MCF 10A (cell line): ENCODE measurements at regions not wholly inside any gene's neighbourhood (a gene's known extent, or its start where the extent isn't known, plus 50 kb on each side); places are given as distances from the start of the nearest gene placed in this dataset.

Source experiments
- BruUV-seq: library from RNA; stranded (reverse); fragments of 400-500 nt; replicated peaks from 2 replicates; lab custom pipeline; 2021; lab: Mats Ljungman, UMichigan
- CTCF ChIA-PET: fragments of 300-600 bp; sonication (Branson Sonifier 250); formaldehyde crosslinking; extraction: SDS; loops from one replicate; lab custom pipeline; 2021; ENCODE audit warnings: antibody characterized with exemption, inconsistent platforms; lab: Yijun Ruan, JAX
- POLR2A ChIA-PET: fragments of 300-600, 350-650 bp; sonication (Branson Sonifier 250); formaldehyde crosslinking; extraction: SDS; loops from one replicate; lab custom pipeline; 2020; ENCODE audit warnings: antibody characterized with exemption, inconsistent platforms; lab: Yijun Ruan, JAX
- DNase-seq: peaks from one replicate; pipeline ENCODE4 v3.0.0-alpha.2; 2018; ENCODE audit not compliant: unreplicated experiment
- H3K27ac Mint-ChIP-seq: one replicate; pipeline ENCODE4 v1.8.0; 2022; ENCODE audit warnings: mild to moderate bottlenecking, low read depth, mixed read lengths; ENCODE audit not compliant: unreplicated experiment
- H3K27me3 Mint-ChIP-seq: one replicate; pipeline ENCODE4 v1.8.0; 2022; ENCODE audit warnings: mixed read lengths; ENCODE audit not compliant: insufficient read depth, unreplicated experiment
- H3K36me3 Mint-ChIP-seq: one replicate; pipeline ENCODE4 v1.8.0; 2022; ENCODE audit warnings: mild to moderate bottlenecking, moderate library complexity, mixed read lengths; ENCODE audit not compliant: insufficient read depth, unreplicated experiment
- H3K4me1 Mint-ChIP-seq: one replicate; pipeline ENCODE4 v1.8.0; 2022; ENCODE audit warnings: mixed read lengths; ENCODE audit not compliant: insufficient read depth, unreplicated experiment
- H3K4me3 Mint-ChIP-seq: one replicate; pipeline ENCODE4 v1.8.0; 2022; ENCODE audit warnings: mild to moderate bottlenecking, moderate library complexity, mixed read lengths; ENCODE audit not compliant: unreplicated experiment
- H3K9me3 Mint-ChIP-seq: one replicate; pipeline ENCODE4 v1.8.0; 2022; ENCODE audit warnings: mixed read lengths; ENCODE audit not compliant: unreplicated experiment
- CTCF ChIP-seq: fragments of 200-600 bp; IDR thresholded peaks from one replicate; pipeline ENCODE4 v1.8.0; 2022; ENCODE audit warnings: antibody characterized with exemption, mild to moderate bottlenecking; ENCODE audit not compliant: unreplicated experiment
- intact Hi-C: fragments of 100-400 bp; cut with micrococcal nuclease; formaldehyde crosslinking; loops from 2 replicates; pipeline ENCODE4 v1.14.1; 2022

GRCh38 chr2:14188446-14188845 is 444.1 kb upstream of the LRATD1 start:
- CTCF ChIA-PET, result interaction anchor here (0.7 kb wide), 1 partner anchor 965 kb away, joined by 3 read pairs; no protein-coding TSS in a partner anchor

GRCh38 chr2:14189929-14190328 is 442.6 kb upstream of the LRATD1 start:
- Mint-ChIP-seq H3K4me1 (peaks cover 12% of the 10 kb centered on the region), H3K4me3 (peak overlapping the region; percentile 7), H3K27me3 (no peaks in the 10 kb centered on the region), H3K36me3 (no peaks in the 10 kb centered on the region), H3K9me3 (no peaks in the 10 kb centered on the region), H3K27ac (peak overlapping the region; percentile 6)
- ChIA-PET CTCF (interaction anchor here (0.9 kb wide), 1 partner anchor 18 kb away, joined by 3 read pairs; no protein-coding TSS in a partner anchor), POLR2A (interaction anchor here (1.1 kb wide), 1 partner anchor 10 kb away, joined by 3 read pairs; no protein-coding TSS in a partner anchor)
- no peak for TF ChIP-seq CTCF
- intact Hi-C loops, result loop anchor here (10.0 kb wide), 1 partner anchor 445 kb away; the partner anchor contains the start of gene LRATD1
- BruUV-seq, result no TSS peak
- DNase-seq, result peak; percentile 68

More at GRCh38 chr2:14188446-14188845, 444.1 kb upstream of the LRATD1 start:
- POLR2A ChIA-PET, result no interaction called here
- Mint-ChIP-seq H3K4me3 (no peak overlapping the region), H3K4me1 (peaks cover 12% of the 10 kb centered on the region), H3K9me3 (no peaks in the 10 kb centered on the region), H3K27me3 (no peaks in the 10 kb centered on the region), H3K36me3 (no peaks in the 10 kb centered on the region), H3K27ac (no peak overlapping the region)
- BruUV-seq, result no TSS peak
- TF ChIP-seq CTCF, result no peak
- intact Hi-C loops, result no loop called here
- DNase-seq, result no peak

GRCh38 chr2:14194233-14194632 is 438.3 kb upstream of the LRATD1 start:
- DNase-seq, result no peak

GRCh38 chr2:14197293-14197692 is 435.2 kb upstream of the LRATD1 start:
- H3K4me1 Mint-ChIP-seq, result no peaks in the 10 kb centered on the region
- CTCF ChIA-PET, result no interaction called here
- POLR2A ChIA-PET, result no interaction called here
- no peaks in the 10 kb centered on the region for H3K9me3 Mint-ChIP-seq
- no peak for TF ChIP-seq CTCF
- no peak overlapping the region for H3K4me3 Mint-ChIP-seq
- intact Hi-C loops, result loop anchor here (10.0 kb wide), 1 partner anchor 438 kb away; the partner anchor contains the start of gene LRATD1
- H3K36me3 Mint-ChIP-seq, result no peaks in the 10 kb centered on the region
- H3K27me3 Mint-ChIP-seq, result no peaks in the 10 kb centered on the region
- no peak overlapping the region for H3K27ac Mint-ChIP-seq
- DNase-seq, result no peak
- no TSS peak for BruUV-seq

More at GRCh38 chr2:14194233-14194632, 438.3 kb upstream of the LRATD1 start:
- no peak for TF ChIP-seq CTCF
- no peaks in the 10 kb centered on the region for H3K27me3 Mint-ChIP-seq
- intact Hi-C loops, result loop anchor here (10.0 kb wide), 1 partner anchor 441 kb away; the partner anchor contains the start of gene LRATD1
- no peak overlapping the region for H3K27ac Mint-ChIP-seq
- BruUV-seq, result no TSS peak
- POLR2A ChIA-PET, result interaction anchor here (1.2 kb wide), 1 partner anchor 21 kb away, joined by 3 read pairs; no protein-coding TSS in a partner anchor
- CTCF ChIA-PET, result no interaction called here
- peaks cover 12% of the 10 kb centered on the region for H3K4me1 Mint-ChIP-seq
- no peak overlapping the region for H3K4me3 Mint-ChIP-seq
- no peaks in the 10 kb centered on the region for H3K9me3 Mint-ChIP-seq
- no peaks in the 10 kb centered on the region for H3K36me3 Mint-ChIP-seq
